ENCODE measurements at regions not wholly inside any gene's neighbourhood (a gene's known extent, or its start where the extent isn't known, plus 50 kb on each side); places are given as distances from the start of the nearest gene placed in this dataset.

DNA sequence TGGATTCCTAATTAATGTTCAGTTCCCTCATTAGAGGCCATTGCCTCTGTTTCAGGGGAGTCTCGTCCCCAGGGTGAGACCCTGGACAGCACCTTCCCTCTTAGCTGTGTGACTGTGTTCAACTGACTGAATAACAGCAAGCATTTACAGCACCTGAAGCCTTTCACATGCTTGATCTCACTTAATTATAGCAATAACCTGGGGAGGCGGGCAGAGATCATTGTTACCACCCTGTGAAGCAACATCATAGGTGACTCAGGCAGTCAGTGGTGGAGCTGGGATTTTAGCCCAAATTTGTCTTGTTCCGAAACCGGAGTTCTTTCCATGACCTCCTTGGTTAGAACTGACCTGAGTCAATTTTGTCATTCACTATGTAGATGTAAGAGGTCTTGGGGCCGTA, 105.2 kb upstream of the RAD23B start (continued):
- TF ChIP-seq, protein P1, sequence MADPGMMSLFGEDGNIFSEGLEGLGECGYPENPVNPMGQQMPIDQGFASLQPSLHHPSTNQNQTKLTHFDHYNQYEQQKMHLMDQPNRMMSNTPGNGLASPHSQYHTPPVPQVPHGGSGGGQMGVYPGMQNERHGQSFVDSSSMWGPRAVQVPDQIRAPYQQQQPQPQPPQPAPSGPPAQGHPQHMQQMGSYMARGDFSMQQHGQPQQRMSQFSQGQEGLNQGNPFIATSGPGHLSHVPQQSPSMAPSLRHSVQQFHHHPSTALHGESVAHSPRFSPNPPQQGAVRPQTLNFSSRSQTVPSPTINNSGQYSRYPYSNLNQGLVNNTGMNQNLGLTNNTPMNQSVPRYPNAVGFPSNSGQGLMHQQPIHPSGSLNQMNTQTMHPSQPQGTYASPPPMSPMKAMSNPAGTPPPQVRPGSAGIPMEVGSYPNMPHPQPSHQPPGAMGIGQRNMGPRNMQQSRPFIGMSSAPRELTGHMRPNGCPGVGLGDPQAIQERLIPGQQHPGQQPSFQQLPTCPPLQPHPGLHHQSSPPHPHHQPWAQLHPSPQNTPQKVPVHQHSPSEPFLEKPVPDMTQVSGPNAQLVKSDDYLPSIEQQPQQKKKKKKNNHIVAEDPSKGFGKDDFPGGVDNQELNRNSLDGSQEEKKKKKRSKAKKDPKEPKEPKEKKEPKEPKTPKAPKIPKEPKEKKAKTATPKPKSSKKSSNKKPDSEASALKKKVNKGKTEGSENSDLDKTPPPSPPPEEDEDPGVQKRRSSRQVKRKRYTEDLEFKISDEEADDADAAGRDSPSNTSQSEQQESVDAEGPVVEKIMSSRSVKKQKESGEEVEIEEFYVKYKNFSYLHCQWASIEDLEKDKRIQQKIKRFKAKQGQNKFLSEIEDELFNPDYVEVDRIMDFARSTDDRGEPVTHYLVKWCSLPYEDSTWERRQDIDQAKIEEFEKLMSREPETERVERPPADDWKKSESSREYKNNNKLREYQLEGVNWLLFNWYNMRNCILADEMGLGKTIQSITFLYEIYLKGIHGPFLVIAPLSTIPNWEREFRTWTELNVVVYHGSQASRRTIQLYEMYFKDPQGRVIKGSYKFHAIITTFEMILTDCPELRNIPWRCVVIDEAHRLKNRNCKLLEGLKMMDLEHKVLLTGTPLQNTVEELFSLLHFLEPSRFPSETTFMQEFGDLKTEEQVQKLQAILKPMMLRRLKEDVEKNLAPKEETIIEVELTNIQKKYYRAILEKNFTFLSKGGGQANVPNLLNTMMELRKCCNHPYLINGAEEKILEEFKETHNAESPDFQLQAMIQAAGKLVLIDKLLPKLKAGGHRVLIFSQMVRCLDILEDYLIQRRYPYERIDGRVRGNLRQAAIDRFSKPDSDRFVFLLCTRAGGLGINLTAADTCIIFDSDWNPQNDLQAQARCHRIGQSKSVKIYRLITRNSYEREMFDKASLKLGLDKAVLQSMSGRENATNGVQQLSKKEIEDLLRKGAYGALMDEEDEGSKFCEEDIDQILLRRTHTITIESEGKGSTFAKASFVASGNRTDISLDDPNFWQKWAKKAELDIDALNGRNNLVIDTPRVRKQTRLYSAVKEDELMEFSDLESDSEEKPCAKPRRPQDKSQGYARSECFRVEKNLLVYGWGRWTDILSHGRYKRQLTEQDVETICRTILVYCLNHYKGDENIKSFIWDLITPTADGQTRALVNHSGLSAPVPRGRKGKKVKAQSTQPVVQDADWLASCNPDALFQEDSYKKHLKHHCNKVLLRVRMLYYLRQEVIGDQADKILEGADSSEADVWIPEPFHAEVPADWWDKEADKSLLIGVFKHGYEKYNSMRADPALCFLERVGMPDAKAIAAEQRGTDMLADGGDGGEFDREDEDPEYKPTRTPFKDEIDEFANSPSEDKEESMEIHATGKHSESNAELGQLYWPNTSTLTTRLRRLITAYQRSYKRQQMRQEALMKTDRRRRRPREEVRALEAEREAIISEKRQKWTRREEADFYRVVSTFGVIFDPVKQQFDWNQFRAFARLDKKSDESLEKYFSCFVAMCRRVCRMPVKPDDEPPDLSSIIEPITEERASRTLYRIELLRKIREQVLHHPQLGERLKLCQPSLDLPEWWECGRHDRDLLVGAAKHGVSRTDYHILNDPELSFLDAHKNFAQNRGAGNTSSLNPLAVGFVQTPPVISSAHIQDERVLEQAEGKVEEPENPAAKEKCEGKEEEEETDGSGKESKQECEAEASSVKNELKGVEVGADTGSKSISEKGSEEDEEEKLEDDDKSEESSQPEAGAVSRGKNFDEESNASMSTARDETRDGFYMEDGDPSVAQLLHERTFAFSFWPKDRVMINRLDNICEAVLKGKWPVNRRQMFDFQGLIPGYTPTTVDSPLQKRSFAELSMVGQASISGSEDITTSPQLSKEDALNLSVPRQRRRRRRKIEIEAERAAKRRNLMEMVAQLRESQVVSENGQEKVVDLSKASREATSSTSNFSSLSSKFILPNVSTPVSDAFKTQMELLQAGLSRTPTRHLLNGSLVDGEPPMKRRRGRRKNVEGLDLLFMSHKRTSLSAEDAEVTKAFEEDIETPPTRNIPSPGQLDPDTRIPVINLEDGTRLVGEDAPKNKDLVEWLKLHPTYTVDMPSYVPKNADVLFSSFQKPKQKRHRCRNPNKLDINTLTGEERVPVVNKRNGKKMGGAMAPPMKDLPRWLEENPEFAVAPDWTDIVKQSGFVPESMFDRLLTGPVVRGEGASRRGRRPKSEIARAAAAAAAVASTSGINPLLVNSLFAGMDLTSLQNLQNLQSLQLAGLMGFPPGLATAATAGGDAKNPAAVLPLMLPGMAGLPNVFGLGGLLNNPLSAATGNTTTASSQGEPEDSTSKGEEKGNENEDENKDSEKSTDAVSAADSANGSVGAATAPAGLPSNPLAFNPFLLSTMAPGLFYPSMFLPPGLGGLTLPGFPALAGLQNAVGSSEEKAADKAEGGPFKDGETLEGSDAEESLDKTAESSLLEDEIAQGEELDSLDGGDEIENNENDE (IDR thresholded peaks at IDR 0.05; ENCODE audit: insufficient replicate concordance, low read length): no peak
- TF ChIP-seq CEBPB (IDR thresholded peaks at IDR 0.05; ENCODE audit: low read depth, low read length): no peak
- TF ChIP-seq RNF2 (IDR thresholded peaks at IDR 0.05; ENCODE audit: borderline replicate concordance, low read depth, low read length, missing control alignments, poor library complexity, severe bottlenecking): no peak
- TF ChIP-seq GABPA (IDR thresholded peaks at IDR 0.05; ENCODE audit: borderline replicate concordance, insufficient read depth, low read length): no peak
- TF ChIP-seq SP4 (IDR thresholded peaks at IDR 0.05; ENCODE audit: low read length): no peak
- no peak for TF ChIP-seq KDM5A (IDR thresholded peaks at IDR 0.05; ENCODE audit: low read length)
- no peak for TF ChIP-seq YY1 (IDR thresholded peaks at IDR 0.05; ENCODE audit: low read depth, low read length)
- no peak for TF ChIP-seq POU5F1 (IDR thresholded peaks at IDR 0.05; ENCODE audit: low read depth, low read length)
- TF ChIP-seq SIX5 (IDR thresholded peaks at IDR 0.05; ENCODE audit: low read depth, low read length): no peak
